MV-4-11 (cell line): ENCODE measurements at regions not wholly inside any gene's neighbourhood (a gene's known extent, or its start where the extent isn't known, plus 50 kb on each side); places are given as distances from the start of the nearest gene placed in this dataset.
"Not testable (repeated sequence)": the region's sequence is repeated elsewhere in the genome, so short reads cannot be mapped to it uniquely, and the experiment has no call there.

Experiments
- DNase-seq: peaks from one replicate; lab custom pipeline; 2025; lab: John Stamatoyannopoulos, UW

DNA sequence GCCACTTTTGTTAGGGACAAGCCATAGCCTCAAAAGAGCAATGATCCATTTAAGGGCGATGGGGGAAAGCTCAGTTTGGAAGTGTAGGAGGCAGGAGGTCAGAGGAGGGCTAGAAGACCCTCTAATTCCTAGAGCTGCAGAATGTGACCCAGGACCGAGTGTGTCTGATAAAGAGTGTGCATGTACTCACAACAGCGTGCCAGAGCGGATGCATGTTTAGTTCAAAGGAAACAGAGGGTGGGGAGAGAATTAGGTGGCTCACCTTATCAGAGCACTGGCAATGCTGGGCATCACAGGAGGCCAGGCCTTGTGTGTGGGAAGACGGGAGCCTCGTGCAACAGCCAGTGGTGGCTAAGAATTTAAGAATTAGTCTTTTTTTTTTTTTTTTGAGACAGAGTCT is 133.9 kb upstream of the COBL start:
- no peak for DNase-seq

DNA sequence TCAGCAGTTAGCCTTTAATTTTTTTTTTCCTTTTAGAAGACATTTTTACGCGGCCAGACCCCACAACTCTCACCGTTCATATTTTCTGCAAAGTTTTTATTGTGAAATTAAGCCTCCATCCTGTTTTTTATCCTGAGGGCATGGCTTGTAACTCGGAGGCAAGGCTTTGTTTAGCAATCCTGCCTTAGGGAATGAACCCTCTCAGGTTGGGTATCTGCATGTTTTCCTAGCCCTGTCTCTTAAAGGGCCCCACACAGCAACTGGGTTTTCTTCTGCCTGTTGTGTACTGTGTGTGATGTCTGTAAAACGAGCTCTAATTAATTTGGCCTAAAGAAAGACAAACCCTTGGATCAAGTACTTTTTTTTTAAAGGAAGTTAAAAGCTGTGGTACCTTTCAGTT is 130.2 kb upstream of the COBL start:
- no peak for DNase-seq

DNA sequence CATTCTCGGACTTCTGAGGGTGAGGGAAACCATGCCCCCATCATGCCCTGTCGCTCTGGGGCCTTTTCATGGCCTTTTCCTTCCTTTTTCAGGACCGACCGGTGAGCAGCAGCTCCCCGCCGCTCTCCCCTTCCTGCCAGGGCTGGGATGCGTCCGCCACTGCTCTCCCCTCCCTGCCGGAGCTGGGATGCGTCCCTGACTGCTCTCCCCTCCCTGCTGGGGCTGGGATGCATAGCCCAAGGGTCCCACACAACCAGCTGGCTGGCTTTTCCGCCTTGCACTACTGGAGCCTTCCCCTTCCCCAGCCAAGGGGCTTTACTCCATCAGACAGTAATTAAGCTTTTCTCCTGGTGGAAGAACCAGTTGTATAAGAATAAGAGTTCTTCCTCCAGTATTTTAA is 129.7 kb upstream of the COBL start:
- DNase-seq: no peak

DNA sequence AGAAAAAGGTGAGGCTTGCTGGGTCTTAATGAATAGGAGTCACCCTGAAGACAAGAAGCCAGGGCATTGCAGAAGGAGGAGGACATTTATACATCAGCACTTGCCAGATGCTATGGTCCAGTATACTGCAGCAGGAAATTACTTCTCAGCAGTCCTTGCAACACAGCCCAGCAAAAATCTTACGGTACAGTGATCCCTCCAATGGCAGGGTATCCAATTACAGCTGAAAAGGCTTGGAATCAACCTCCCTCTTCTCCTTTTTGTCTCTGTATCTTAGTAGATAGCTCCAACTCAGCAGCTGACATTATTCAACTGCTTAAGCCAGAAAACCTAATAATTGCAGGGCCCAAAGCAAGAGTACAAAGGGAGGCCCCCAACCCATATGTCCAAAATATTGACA is 128.3 kb upstream of the COBL start:
- no peak for DNase-seq

DNA sequence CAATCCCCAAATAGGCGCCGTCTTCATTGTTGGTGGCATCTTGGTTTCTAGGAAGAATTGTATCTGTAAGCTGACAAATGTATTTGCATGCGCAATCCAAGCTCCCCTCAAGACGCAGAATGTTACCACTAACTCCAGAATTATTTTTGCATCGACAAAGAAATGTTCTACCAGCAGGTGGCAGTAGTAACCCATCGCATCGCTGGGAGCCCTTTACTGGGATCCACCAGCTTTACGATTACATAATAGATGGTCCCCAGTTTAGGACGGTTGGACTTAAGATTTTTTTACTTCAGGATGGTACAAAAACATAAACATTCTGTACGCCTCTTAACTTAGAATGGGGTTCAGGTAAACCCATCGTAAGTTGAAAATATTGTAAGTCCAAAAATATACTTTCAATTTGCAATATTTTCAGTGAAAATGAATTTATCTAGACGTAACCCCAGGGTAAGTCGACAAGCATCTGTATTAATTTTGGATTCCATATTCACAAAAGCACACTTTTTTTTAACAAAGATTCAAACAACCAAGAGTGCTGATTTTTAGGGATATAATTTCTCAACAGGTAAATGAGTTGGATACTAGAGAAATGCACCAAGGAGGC is 114.0 kb upstream of the COBL start:
- peak; percentile 34 for DNase-seq

DNA sequence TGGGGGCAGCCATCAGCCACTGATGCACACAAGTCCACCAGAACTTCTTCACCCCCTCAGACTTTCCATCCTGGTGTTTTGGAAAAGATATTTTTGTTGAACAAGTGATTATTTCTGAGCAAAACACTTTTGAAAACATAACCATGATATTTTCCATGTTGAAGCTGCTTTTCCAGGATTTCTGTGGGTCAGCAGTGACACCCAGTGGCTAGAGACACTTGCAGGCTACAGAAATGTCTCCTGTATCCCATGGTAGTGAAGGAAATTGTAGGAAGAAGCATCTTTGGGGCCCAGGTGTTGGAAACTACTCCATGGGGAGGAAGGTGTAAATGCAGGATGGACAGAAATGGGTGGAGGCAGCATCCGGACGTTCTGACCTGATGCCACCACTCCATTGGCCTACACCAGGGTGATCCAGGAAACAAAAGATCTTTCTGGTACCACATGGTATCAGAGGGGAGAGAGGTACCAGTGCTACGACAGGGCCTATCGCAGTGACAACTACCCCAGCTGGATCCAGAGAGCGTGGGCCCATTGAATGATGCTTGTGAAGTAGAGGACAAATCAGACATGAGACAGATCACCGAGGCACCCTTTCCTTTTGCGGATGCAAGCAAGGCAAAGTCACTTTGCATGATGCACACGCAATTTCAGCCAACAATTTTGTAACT is 111.7 kb upstream of the COBL start:
- DNase-seq: no peak

DNA sequence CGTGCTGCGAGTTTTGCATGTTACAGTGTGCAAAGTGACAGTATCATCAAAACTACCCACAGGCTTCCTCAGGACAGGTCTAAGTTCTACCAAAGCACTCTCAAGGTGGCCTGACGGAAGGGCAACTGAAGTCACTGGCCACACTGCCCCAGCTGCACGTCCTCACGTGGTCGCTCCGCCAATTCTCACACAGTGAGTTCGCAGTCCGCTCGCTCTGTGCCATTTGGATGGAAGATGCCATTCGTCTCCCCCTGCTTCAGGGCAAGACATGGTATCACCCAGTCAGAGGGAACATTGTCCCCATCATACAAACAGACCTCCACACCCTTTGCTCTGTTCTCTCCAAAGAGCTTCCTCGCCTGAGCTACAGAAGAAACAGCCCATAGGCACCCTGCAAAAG is 109.6 kb upstream of the COBL start:
- DNase-seq: no peak

DNA sequence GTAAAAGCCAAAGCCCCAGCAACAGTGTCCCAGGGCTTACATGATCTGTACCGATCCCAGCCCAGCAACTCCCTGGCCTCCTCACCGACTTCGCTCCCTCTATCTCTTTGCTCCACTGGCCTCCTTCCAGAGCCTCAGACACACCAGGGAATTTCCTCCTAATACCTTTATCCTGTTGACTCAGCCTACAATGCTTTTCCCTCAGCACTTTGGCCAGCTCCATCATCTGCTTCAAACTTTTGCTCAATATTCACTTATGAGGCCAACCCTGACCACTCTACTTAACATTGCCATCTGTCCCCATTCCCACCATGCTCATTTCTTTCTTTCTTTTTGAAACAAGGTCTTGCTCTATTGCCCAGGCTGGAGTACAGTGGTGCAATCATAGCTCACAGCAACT is 93.3 kb upstream of the COBL start:
- not testable (repeated sequence) for DNase-seq

DNA sequence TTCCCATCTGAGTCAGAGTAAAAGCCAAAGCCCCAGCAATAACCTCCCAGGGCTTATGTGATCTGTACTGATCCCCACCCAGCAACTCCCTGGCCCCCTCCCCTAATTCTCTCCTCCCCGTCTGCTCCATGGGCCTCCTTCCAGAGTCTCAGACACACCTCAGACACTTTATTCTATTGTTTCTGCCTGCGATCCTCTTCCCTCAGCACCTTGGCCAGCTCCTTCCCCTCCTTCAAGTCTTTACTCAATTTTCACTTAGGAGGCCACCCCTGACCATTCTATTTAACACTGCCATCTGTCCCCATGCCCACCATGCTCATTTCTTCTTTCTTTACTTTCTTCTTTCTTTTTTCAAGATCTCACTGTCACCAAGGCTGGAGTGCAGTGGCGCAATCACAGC is 81.0 kb upstream of the COBL start:
- not testable (repeated sequence) for DNase-seq

DNA sequence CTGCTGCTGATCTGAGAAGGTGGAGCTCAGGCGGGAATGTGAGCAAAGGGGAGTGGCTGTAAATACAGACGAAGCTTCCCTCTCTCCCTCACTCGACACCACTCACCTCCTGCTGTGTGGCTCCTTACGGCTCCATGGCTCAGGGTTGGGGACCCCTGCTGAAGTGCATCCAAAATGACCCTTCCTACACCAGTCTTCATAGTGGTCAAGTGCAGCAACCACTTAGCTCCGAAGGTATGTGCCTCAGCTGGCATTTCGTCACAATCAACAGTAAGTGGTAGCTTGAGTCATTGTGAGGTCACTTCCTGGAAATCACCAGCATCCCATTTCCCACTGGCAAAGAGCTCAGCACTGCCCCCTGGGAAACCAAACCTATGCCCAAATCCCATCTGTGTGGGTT is 76.4 kb upstream of the COBL start:
- not testable (repeated sequence) for DNase-seq

DNA sequence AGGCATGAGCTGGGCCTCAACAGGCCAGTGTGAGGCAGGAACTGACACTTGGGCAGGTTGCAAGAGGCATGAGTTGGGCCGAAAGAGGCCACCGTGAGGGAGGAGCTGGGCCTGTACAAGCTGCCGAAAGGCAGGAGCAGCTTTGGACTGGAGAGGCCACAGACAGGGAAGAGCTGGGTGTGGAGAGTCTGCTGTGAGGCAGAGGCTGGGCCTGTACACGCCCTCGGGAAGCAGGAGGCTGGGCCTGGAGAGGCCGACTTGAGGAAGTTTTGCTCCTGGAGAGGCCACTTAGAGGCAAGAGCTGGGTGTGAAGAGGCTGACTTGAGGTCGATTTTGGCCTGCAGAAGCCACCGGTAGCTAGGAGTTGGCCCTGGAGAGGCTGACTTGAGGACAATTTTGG is 73.3 kb upstream of the COBL start:
- DNase-seq: not testable (repeated sequence)

DNA sequence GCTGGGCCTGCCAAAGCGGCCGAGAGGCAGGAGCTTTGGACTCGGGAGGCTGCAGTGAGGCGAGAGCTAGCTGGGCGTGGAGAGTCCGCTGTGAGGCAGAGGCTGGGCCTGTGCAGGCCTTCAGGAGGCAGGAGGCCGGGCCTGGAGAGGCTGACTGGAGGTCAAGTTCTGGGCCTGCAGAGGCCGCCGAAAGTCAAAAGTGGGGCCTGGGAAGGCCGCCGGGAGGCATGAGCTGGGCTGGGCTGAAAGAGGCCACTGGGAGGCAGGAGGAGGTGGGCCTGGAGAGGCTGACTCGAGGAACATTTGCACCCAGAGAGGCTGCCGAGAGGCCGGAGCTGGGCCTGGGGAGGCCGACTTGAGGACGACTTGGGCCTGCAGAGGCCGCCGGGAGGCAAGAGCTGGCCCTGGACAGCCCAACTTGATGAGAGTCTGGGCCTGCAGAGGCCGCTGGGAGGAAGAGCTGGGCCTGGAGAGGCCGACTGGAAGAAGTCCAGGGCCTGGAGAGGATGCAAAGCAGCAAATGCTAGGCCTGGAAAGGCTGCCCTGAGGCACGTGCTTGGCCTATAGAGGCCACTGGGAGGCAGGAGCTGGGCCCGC is 72.7 kb upstream of the COBL start:
- DNase-seq: not testable (repeated sequence)

DNA sequence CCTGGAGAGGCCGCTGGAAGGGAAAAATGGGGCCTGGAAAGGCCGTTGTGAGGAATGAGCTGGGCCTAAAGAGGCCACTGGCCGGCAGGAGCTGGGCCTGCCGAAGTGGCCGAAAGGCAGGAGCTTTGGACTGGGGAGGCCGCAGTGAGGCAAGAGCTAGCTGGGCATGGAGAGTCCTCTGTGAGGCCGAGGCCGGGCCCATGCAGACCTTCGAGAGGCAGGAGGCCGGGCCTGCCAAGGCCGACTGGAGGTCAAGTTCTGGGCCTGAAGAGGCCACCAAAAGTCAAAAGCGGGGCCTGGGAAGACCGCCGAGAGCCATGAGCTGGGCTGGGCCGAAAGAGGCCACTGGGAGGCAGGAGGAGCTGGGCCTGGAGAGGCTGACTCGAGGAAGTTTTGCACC is 71.6 kb upstream of the COBL start:
- DNase-seq: not testable (repeated sequence)

DNA sequence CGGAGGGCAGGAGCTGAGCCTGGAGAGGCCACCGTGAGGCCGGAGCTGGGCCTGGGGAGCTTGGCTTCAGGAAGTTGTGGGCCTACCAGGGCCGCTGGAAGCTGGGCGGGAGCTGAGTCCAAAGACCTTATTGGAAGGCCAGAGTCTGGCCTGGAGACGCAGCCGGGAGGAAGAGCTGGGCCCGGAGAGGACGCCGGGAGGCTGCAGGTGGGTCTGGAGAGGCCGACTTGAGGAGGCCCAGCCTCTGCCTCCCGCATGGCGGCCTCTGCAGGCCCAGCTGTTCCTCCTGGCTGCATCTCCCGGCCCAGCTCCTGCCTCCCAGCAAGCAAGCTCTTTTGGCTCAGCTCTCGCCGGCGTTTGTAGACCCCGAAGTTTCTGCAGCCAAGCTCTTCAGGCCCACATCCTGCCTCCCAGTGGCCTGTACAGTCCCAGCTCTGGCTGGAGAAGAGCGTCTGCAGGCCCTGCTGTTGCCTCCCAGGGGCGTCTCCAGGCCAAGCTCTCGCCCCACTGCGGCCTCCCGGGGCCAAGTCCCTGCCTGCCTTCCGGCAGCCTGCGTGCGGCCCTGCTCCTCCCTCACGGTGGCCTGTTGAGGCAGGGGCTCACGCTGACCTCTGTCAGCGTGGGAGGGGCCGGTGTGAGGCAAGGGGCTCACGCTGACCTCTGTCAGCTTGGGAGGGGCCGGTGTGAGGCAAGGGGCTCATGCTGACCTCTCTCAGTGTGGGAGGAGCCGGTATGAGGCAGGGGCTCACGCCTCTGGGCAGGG is 70.4 kb upstream of the COBL start:
- not testable (repeated sequence) for DNase-seq

DNA sequence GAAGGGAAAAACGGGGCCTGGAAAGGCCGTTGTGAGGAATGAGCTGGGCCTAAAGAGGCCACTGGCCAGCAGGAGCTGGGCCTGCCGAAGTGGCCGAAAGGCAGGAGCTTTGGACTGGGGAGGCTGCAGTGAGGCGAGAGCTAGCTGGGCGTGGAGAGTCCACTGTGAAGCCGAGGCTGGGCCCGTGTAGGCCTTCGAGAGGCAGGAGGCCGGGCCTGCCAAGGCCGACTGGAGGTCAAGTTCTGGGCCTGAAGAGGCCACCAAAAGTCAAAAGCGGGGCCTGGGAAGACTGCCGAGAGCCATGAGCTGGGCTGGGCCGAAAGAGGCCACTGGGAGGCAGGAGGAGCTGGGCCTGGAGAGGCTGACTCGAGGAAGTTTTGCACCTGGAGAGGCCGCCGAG is 69.6 kb upstream of the COBL start:
- DNase-seq: not testable (repeated sequence)

DNA sequence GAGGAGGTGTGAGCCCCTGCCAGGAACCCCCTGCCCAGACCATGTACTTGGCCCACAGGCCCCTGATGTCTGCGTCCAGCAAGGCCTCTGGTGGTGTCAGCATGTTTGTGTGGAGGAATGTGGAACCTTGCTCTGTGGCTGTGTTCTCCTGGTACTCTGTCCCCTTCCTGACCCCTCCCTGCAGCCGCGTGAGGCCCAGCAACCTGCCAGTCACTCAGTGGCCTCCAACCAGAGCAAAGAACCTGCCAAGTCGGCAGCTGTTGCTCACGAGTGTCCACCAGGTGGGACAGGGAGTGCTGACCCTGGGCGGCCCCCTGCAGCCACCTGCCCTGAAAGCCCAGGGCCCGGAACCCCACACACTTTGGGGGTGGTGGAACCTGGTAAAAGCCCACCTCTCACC is 65.6 kb upstream of the COBL start:
- DNase-seq: not testable (repeated sequence)

DNA sequence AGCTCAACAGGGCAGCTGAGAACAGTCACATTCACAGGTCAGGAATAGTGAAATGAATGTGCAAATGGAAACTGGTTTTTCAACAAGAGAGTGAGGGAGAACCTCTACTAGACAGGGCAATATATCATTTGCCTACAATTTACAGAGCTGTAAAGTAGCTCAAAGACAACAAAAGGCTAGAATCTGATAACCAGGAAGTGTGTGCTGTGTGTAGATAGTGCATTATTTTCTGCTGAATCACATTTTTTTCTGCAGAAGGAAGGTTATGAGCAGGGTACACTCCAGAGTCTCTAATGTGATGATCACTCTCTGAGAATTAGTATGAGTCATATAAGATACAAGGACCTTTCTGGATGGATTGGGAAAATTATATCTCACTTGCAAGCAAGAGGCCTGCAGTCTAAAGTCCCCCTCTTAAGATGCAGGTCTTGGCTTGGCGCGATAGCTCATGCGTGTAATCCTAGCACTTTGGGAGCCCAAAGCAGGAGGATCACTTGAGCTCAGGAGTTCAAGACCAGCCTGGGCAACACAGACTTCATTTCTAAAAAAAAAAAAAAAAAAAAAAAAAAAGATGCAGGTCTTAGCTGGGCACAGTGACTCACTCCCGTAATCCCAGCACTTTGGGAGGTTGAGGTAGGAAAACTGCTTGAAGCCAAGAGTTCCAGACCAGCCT is 59.9 kb upstream of the COBL start:
- DNase-seq: no peak

DNA sequence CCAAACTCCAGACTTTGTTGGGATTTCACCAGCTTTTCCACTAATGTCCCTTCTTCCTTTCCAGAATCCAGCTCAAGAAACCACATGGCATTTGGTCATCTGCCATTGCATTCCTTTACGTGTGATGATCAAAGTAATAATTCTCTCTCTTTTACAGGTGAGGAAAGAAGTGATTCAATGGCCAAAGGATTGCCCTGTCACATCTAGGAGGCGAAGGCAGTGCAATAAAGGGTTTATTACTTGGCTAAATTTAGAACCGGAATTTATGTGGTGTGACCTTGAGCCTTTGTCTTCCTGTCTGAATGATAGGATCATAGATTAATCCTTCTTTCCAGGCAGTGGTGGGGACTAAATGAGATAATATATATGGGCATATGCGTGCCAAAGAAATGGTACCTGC is 58.3 kb upstream of the COBL start:
- no peak for DNase-seq

DNA sequence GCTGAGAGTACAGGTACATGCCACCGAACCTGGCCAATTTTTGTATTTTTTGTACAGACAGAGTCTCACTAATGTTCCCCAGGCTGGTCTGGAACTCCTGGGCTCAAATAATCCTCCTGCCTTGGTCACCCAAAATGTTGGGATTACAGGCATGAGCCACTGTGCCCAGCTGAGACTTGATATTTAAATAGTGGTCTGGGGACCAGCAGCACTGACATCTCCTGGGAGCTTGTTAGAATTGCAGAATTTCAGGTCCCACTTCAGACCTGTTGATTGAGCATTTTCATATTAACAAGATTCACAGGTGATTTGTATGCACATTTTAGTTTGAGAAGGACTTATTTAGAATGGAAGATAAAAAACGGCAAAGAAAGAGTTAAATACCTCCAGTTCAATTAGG is 57.0 kb upstream of the COBL start:
- DNase-seq: not testable (repeated sequence)

DNA sequence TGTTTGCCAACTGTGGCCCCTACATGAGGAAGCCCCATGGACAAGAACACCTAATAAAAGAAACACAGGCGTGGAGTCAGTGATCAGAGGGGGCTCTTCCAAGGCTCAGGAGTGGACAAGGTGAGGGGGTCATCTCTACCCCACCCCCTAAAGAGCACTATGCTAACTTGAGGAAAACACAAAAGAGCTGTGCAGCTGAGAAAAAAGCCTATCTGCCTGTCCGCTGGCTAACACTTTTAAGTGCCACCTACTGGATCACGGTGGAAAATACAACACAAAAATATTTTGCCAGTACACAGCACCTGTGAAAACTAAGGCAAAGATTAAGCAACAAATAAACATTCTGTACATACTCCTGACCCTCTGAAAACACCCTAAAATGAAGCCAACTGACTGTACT is 53.1 kb upstream of the COBL start:
- DNase-seq: no peak

DNA sequence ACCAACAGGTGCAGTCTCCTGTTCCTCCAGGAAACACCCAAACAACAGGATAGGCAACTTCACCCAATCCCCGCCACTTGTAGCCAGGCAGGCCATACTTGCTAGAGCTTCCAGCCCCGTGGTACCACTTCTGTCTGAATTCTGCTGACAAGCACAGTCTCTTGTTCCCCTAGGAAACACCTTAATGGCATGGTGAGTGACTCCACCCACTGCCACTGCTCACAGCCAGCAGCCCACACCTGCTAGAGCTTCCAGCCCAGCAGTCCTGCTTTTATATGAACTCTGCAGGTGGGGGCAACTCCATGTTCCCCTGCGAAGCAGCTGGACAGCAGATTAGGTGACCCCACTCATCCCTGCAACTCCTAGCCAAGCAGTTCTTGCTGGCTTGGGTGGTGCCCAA is 52.6 kb upstream of the COBL start:
- DNase-seq: not testable (repeated sequence)

DNA sequence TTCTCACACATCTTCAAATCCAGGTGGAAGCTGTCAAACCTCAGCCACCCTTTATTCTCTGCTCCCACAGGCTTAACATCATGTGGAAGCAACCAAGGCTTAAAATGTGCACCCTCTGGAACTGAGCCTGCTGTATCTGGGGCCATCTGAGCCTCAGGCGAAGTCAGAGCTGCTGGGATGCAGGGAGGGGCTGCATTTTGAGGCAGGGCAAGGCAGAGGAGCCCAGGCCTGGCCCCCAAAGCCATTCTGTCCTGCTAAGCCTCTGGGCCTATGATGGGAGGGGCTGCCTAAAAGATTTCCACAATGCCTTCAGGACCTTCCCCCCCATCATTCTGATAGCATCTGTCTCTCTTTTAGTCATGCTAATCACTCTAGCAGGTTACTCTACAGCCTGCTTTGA is 51.7 kb upstream of the COBL start:
- DNase-seq: no peak

DNA sequence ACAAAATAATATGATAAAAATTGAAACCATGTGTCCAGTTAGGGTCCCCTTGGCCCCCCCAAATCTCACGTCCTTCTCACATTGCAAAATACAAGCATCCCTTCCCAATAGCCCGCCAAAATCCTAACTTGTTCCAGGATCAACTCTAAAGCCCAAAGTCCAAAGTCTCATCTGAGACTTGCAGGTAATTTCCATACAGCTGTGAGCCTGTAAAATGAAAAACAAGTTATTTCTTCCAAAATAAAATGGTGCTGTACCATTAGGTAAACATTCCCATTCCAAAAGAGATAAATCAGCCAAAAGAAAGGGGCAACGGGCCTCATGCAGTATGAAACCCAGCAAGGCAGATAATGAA is 51.0 kb upstream of the COBL start:
- DNase-seq: no peak
